Heart right ventricle (tissue), 16 donors: ENCODE measurements at regions not wholly inside any gene's neighbourhood (a gene's known extent, or its start where the extent isn't known, plus 50 kb on each side); places are given as distances from the start of the nearest gene placed in this dataset.
A peak's percentile ranks its signal among the peaks of the same experiment; 100 is the strongest.

Experiments used
- ATAC-seq, 8 donors: fragments of 200-7000 bp; cut with Tn5 transposase; one replicate each; pipeline ENCODE4 v1.9.1; 2020; ENCODE audit warnings: mild to moderate bottlenecking in 8 of 8, moderate library complexity in 8 of 8, moderate number of reproducible peaks in 1 of 8
- DNase-seq, 2 donors: peaks; one replicate each; pipeline ENCODE4 v3.0.0-alpha.2; 2020
- H3K27ac ChIP-seq, 10 donors: fragments of 200-600 bp; sonication (generic) in 2 of 10; one replicate each; pipeline versions ENCODE4 v1.5.0 to v1.8.0; 2020 to 2022; ENCODE audit warnings: mild to moderate bottlenecking in 3 of 10
- H3K27me3 ChIP-seq, 7 donors: fragments of 200-600 bp; one replicate each; pipeline ENCODE4 v1.8.0; 2021 to 2022; ENCODE audit warnings: mild to moderate bottlenecking in 2 of 7
- H3K36me3 ChIP-seq, 9 donors: fragments of 200-600 bp; sonication (generic) in 1 of 9; one replicate each; pipeline versions ENCODE4 v1.5.0 to v1.8.0; 2020 to 2022; ENCODE audit warnings: mild to moderate bottlenecking in 2 of 9
- H3K4me1 ChIP-seq, 9 donors: fragments of 200-600 bp; sonication (generic) in 1 of 9; one replicate each; pipeline versions ENCODE4 v1.5.0 to v1.8.0; 2020 to 2022; ENCODE audit warnings: mild to moderate bottlenecking in 4 of 9
- H3K4me3 ChIP-seq, 10 donors: fragments of 200-600 bp; sonication (generic) in 2 of 10; one replicate each; pipeline versions ENCODE4 v1.5.0 to v1.8.0; 2020 to 2022; ENCODE audit warnings: mild to moderate bottlenecking in 7 of 10, moderate library complexity in 2 of 10
- H3K9me3 ChIP-seq, 11 donors: fragments of 200-600 bp in 10 of 11; sonication (generic) in 2 of 11; one replicate each; pipeline versions ENCODE4 v1.5.0 to v1.8.0; 2013 to 2022; ENCODE audit warnings: mild to moderate bottlenecking in 2 of 11, control low read depth in 1 of 11, moderate library complexity in 1 of 11
- CTCF ChIP-seq, 9 donors: fragments of 200-600 bp; sonication (generic) in 2 of 9; IDR thresholded peaks; one replicate each; pipeline versions ENCODE4 v1.5.0 to v1.8.0; 2021 to 2022; ENCODE audit warnings: antibody characterized with exemption in 9 of 9, mild to moderate bottlenecking in 5 of 9, moderate library complexity in 1 of 9
- WGBS, 2 donors: extraction: QIAGEN DNeasy Blood & Tissue Kit; methylation state at CpG; one replicate each; pipeline ENCODE4 v1.1.7; 2013; ENCODE audit warnings: inconsistent platforms in 1 of 2; 5-methylcytosine and 5-hydroxymethylcytosine counted together
- intact Hi-C, 10 donors: fragments of 100-400 bp; cut with DNase I; formaldehyde crosslinking; loops; one replicate each; pipeline versions ENCODE4 v1.11.1 to v1.14.2; 2022
- donor health status: Arrhythmogenic right ventricular cardiomyopathy.
- donor health status: ischemic (EF 13 %, LVEDD 7.1; RV severe dilation, severe dysfunction).
- donor health status: healthy with polysubstance abuse.
- donor health status: DM: no; HTN: yes; CAD: no.
- donor health status: DM: no; HTN: no; CAD: no.
- donor health status: ischemic (EF 25% LVEDD 6.9; RV normal size, moderate dysfunction).
- donor health status: ischemic (EF 25% LVEDD 5.7; RV mildly dilated, moderate dysfunction).
- donor health status: healthy.
- donor health status: DM: yes; HTN: yes; CAD: no.
- donor health status: Ischemic cardiomyopathy.
- donor health status: ischemic (EF 35%, LVEDD 5.7; RV mildly dilated, moderate dysfunction).
- donor health status: nonischemic (EF 11% LVEDD 7.7; RV severe dilation, severe dysfunction).
- donor health status: DM: yes; HTN: yes; CAD: no.
- donor health status: PGD.
- donor health status: ischemic (EF 29% LVEDD 5.4; RV normal size, mild dysfunction).
- donor health status: nonischemic (EF 23%, LVEDD 6.1; RV moderate dilation, normal function).

DNA sequence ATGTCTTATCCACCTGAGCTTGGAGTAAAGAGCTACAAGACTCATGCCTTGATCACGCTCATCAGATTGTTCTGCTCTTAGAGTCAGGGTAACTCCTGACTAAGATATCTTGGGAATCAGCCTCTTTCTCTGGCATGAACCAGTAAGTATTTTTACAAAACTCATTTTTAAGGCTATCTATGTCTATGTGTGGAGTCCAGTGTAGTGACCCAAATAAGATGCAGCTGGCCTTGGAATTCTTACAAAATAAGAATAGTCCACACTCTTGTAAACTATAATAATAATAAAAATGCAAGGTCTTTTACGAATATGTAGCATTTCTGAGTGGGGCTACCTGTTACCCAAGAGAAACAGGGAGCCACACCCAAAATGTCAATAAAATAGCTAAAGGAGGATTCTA is 498.3 kb upstream of the SYT4 start:
- no peaks in the 10 kb centered on the region for H3K9me3 ChIP-seq
- H3K36me3 ChIP-seq = no peaks in the 10 kb centered on the region
- peaks cover 0 to 24% (median 9%) of the 10 kb centered on the region in 9 donors for H3K4me1 ChIP-seq
- WGBS, 2 donors = 71 to 72% methylated on average over 2 of the region's 2 CpGs
- TF ChIP-seq CTCF (IDR thresholded peaks at IDR 0.05) = no peak
- no peak for DNase-seq
- intact Hi-C loops = loop anchor here in 1 of 10 donors (10.0 kb wide), 1 partner anchor 59 kb away; no protein-coding TSS in a partner anchor
- H3K27me3 ChIP-seq = no peaks in the 10 kb centered on the region
- H3K27ac ChIP-seq = no peak overlapping the region
- ATAC-seq = peak in 1 of 8 donors; percentile 15
- H3K4me3 ChIP-seq = no peak overlapping the region

GRCh38 chr18:43776997-43777396 is 499.7 kb upstream of the SYT4 start:
- WGBS, 2 donors = 72 to 78% methylated on average over 2 of the region's 2 CpGs
- Histone ChIP-seq H3K9me3 (no peaks in the 10 kb centered on the region), H3K27me3 (no peaks in the 10 kb centered on the region), H3K4me3 (no peak overlapping the region), H3K27ac (no peak overlapping the region), H3K4me1 (peaks cover 0 to 24% (median 9%) of the 10 kb centered on the region in 9 donors), H3K36me3 (no peaks in the 10 kb centered on the region)
- intact Hi-C loops = loop anchor here in 1 of 10 donors (10.0 kb wide), 1 partner anchor 58 kb away; no protein-coding TSS in a partner anchor
- TF ChIP-seq CTCF (IDR thresholded peaks at IDR 0.05) = no peak
- DNase-seq (no peak), ATAC-seq (no peak)

- 70 to 88% methylated on average over 2 of the region's 2 CpGs for WGBS, 2 donors
- H3K4me3 ChIP-seq = no peak overlapping the region
- no peaks in the 10 kb centered on the region for H3K27me3 ChIP-seq
- DNase-seq (no peak), ATAC-seq (no peak)
- no peak for TF ChIP-seq CTCF (IDR thresholded peaks at IDR 0.05)
- no peaks in the 10 kb centered on the region for H3K9me3 ChIP-seq
- intact Hi-C loops = loop anchor here in 1 of 10 donors (10.0 kb wide), 1 partner anchor 57 kb away; no protein-coding TSS in a partner anchor
- H3K27ac ChIP-seq = no peak overlapping the region
- peaks cover 0 to 19% (median 9%) of the 10 kb centered on the region in 9 donors for H3K4me1 ChIP-seq
- no peaks in the 10 kb centered on the region for H3K36me3 ChIP-seq
Observed at GRCh38 chr18:43777636-43778304, 500.5 kb upstream of the SYT4 start.

GRCh38 chr18:43780782-43781340 is 503.6 kb upstream of the SYT4 start:
- DNase-seq (no peak), ATAC-seq (no peak)
- no peaks in the 10 kb centered on the region for H3K36me3 ChIP-seq
- TF ChIP-seq CTCF (IDR thresholded peaks at IDR 0.05) = no peak
- peaks cover 0 to 3% (median 0%) of the 10 kb centered on the region in 9 donors for H3K4me1 ChIP-seq
- intact Hi-C loops = loop anchor here in 3 of 10 donors (10.0 kb wide), 3 partner anchors 544 to 1604 kb away; no protein-coding TSS in a partner anchor
- no peak overlapping the region for H3K27ac ChIP-seq
- no peak overlapping the region for H3K4me3 ChIP-seq
- 69 to 82% methylated on average over 2 of the region's 2 CpGs for WGBS, 2 donors
- no peaks in the 10 kb centered on the region for H3K9me3 ChIP-seq
- no peaks in the 10 kb centered on the region for H3K27me3 ChIP-seq
